Keratinocyte (primary cell): ENCODE measurements at regions not wholly inside any gene's neighbourhood (a gene's known extent, or its start where the extent isn't known, plus 50 kb on each side); places are given as distances from the start of the nearest gene placed in this dataset.
"Not testable (repeated sequence)": the region's sequence is repeated elsewhere in the genome, so short reads cannot be mapped to it uniquely, and the experiment has no call there.

Experiments used
- DNase-seq: peaks from one replicate; pipeline ENCODE4 v3.0.0-alpha.2; 2011; ENCODE audit warnings: low read depth, missing footprints, low spot score
- FAIRE-seq: peaks from 2 replicates; lab custom pipeline; 2011; peaks lifted over from hg19 to GRCh38; lab: Jason Lieb, UNC
- H2AFZ ChIP-seq: 2 replicates; pipeline ENCODE4 v1.6.0; 2012; ENCODE audit warnings: low read length, control low read depth, inconsistent platforms; ENCODE audit not compliant: control insufficient read depth
- H3K27ac ChIP-seq: 2 replicates; pipeline ENCODE4 v1.5.1; 2011; ENCODE audit warnings: low read length; ENCODE audit not compliant: control insufficient read depth, insufficient read depth
- H3K27me3 ChIP-seq: 3 replicates; pipeline ENCODE4 v1.6.0; 2011; ENCODE audit warnings: low read length; ENCODE audit not compliant: control insufficient read depth, insufficient read depth; ENCODE audit errors: extremely low read depth
- H3K36me3 ChIP-seq, 2 experiments: 2 replicates in 1 of 2; 3 replicates in 1 of 2; pipeline ENCODE4 v1.5.1; 2011; ENCODE audit warnings: low read length in 2 of 2, mild to moderate bottlenecking in 1 of 2; ENCODE audit not compliant: control insufficient read depth in 2 of 2, insufficient read depth in 2 of 2; ENCODE audit errors: extremely low read depth in 1 of 2
- H3K4me1 ChIP-seq: 3 replicates; pipeline ENCODE4 v1.5.1; 2011; ENCODE audit warnings: low read length; ENCODE audit not compliant: control insufficient read depth, insufficient read depth; ENCODE audit errors: extremely low read depth
- H3K4me2 ChIP-seq: 3 replicates; pipeline ENCODE4 v1.6.0; 2011; ENCODE audit warnings: low read depth, low read length; ENCODE audit not compliant: control insufficient read depth, insufficient read depth; ENCODE audit errors: extremely low read depth
- H3K4me3 ChIP-seq, 3 experiments: fragments of 200-600 bp in 1 of 3; sonication (generic) in 1 of 3; 2 replicates in 2 of 3; 3 replicates in 1 of 3; pipeline ENCODE4 v1.5.1; 2011 to 2016; ENCODE audit warnings: low read length in 3 of 3, mild to moderate bottlenecking in 3 of 3, control low read depth in 2 of 3, inconsistent platforms in 1 of 3, low read depth in 1 of 3, mixed read lengths in 1 of 3, mixed run types in 1 of 3, moderate library complexity in 1 of 3; ENCODE audit not compliant: control insufficient read depth in 2 of 3, insufficient read depth in 2 of 3; ENCODE audit errors: extremely low read depth in 1 of 3
- H3K79me2 ChIP-seq: 2 replicates; pipeline ENCODE4 v1.6.0; 2012; ENCODE audit warnings: low read length; ENCODE audit not compliant: control insufficient read depth, insufficient read depth
- H3K9ac ChIP-seq: 3 replicates; pipeline ENCODE4 v1.6.0; 2011; ENCODE audit warnings: low read length; ENCODE audit not compliant: control insufficient read depth, insufficient read depth; ENCODE audit errors: extremely low read depth
- H3K9me1 ChIP-seq: 3 replicates; pipeline ENCODE4 v1.6.0; 2011; ENCODE audit warnings: low read length; ENCODE audit not compliant: control insufficient read depth, insufficient read depth; ENCODE audit errors: extremely low read depth
- H3K9me3 ChIP-seq: 2 replicates; pipeline ENCODE4 v1.5.1; 2012; ENCODE audit warnings: low read depth, low read length; ENCODE audit not compliant: control insufficient read depth
- H4K20me1 ChIP-seq: 3 replicates; pipeline ENCODE4 v1.6.0; 2011; ENCODE audit warnings: low read length; ENCODE audit not compliant: control insufficient read depth, insufficient read depth; ENCODE audit errors: extremely low read depth
- CTCF ChIP-seq, 3 experiments: IDR thresholded peaks in 1 of 3; conservative IDR thresholded peaks in 1 of 3; optimal IDR thresholded peaks in 1 of 3; 2 replicates in 2 of 3; 3 replicates in 1 of 3; pipeline versions ENCODE3 to v1.5.1; 2011; ENCODE audit warnings: low read length in 3 of 3, mild to moderate bottlenecking in 3 of 3, moderate library complexity in 2 of 3, control low read depth in 1 of 3, inconsistent platforms in 1 of 3; ENCODE audit not compliant: insufficient read depth in 2 of 3; ENCODE audit errors: extremely low read depth in 1 of 3
- EZH2 ChIP-seq: IDR thresholded peaks from one replicate; pipeline ENCODE4 v1.6.1; 2012; ENCODE audit warnings: inconsistent platforms, mild to moderate bottlenecking, low read length, moderate library complexity
- dilution Hi-C: fragments of 300-500 bp; cut with MboI; formaldehyde crosslinking; loops from one replicate; pipeline ENCODE4 v1.7.0; 2020; ENCODE audit warnings: low sequenced_read_pairs; ENCODE audit not compliant: extremely low pct_ligation_motif_present

GRCh38 chr16:13336335-13336734 is 434.9 kb downstream of the SHISA9 start:
- H4K20me1 ChIP-seq = no peaks in the 10 kb centered on the region
- H3K4me1 ChIP-seq = no peaks in the 10 kb centered on the region
- H3K27me3 ChIP-seq = no peaks in the 10 kb centered on the region
- H3K4me3 ChIP-seq = no peak overlapping the region
- no peaks in the 10 kb centered on the region for H3K9me3 ChIP-seq
- no peak overlapping the region for H2AFZ ChIP-seq
- no peaks in the 10 kb centered on the region for H3K36me3 ChIP-seq
- no peak overlapping the region for H3K4me2 ChIP-seq
- H3K9me1 ChIP-seq = no peaks in the 10 kb centered on the region
- dilution Hi-C loops = no loop called here
- H3K9ac ChIP-seq = no peak overlapping the region
- TF ChIP-seq CTCF (optimal IDR thresholded peaks at IDR 0.05 in 1 of 3, IDR thresholded peaks at IDR 0.05 in 1 of 3, conservative IDR thresholded peaks at IDR 0.05 in 1 of 3; ENCODE audit: extremely low read depth in 1 of 3, insufficient read depth in 2 of 3, low read length in 3 of 3) (no peak), EZH2 (no peak)
- H3K27ac ChIP-seq = no peak overlapping the region
- no peak for FAIRE-seq
- no peak for DNase-seq
- no peaks in the 10 kb centered on the region for H3K79me2 ChIP-seq

- H3K36me3 ChIP-seq, H3K4me1 ChIP-seq, H3K9me1 ChIP-seq, H2AFZ ChIP-seq, dilution Hi-C loops, H3K9me3 ChIP-seq, H3K79me2 ChIP-seq, H3K4me2 ChIP-seq, H4K20me1 ChIP-seq, DNase-seq, H3K27ac ChIP-seq, H3K9ac ChIP-seq, H3K4me3 ChIP-seq, H3K27me3 ChIP-seq, FAIRE-seq: not testable (repeated sequence)
Measured at GRCh38 chr16:13336907-13337881, 435.8 kb downstream of the SHISA9 start.
